GM12878 (cell line): ENCODE measurements at regions not wholly inside any gene's neighbourhood (a gene's known extent, or its start where the extent isn't known, plus 50 kb on each side); places are given as distances from the start of the nearest gene placed in this dataset.

Experiments used
- ATAC-seq: fragments of 200-7000 bp; cut with Tn5 transposase; 3 replicates; pipeline ENCODE4 v1.9.1; 2020; ENCODE audit warnings: mild to moderate bottlenecking, moderate library complexity
- BruUV-seq: library from RNA; stranded (reverse); fragments of 400-500 nt; replicated peaks from 2 replicates; lab custom pipeline; 2021; lab: Mats Ljungman, UMichigan
- CTCF ChIA-PET: fragments of 300-600 bp; sonication (Branson Sonifier 250); formaldehyde crosslinking; extraction: SDS; loops from one replicate; lab custom pipeline; 2021; ENCODE audit warnings: inconsistent platforms; lab: Yijun Ruan, JAX
- POLR2A ChIA-PET: fragments of 350-600 bp; formaldehyde crosslinking; extraction: SDS; loops from one replicate; lab custom pipeline; 2021; ENCODE audit warnings: inconsistent platforms; lab: Charles Lee
- RAD21 ChIA-PET: fragments of 300-600 bp; sonication (Branson Sonifier 250); formaldehyde crosslinking; loops from one replicate; lab custom pipeline; 2023; ENCODE audit warnings: antibody characterized with exemption; ENCODE audit not compliant: unreplicated experiment; lab: Charles Lee
- SMC1A ChIA-PET: fragments of 300-600 bp; sonication (Branson Sonifier 250); formaldehyde crosslinking; loops from one replicate; lab custom pipeline; 2023; ENCODE audit not compliant: unreplicated experiment, uncharacterized antibody; lab: Charles Lee
- DNase-seq: peaks from one replicate; pipeline ENCODE4 v3.0.0-alpha.2; 2011; ENCODE audit warnings: low read depth, low spot score
- FAIRE-seq: peaks from 3 replicates; lab custom pipeline; 2011; peaks lifted over from hg19 to GRCh38; lab: Jason Lieb, UNC
- H2AFZ ChIP-seq: 2 replicates; pipeline ENCODE4 v1.6.0; 2011; ENCODE audit warnings: low read depth, low read length, control low read depth; ENCODE audit not compliant: control insufficient read depth
- H3K27ac ChIP-seq: 2 replicates; pipeline ENCODE4 v1.5.1; 2011; ENCODE audit warnings: control low read depth; ENCODE audit not compliant: control insufficient read depth, insufficient read depth
- H3K27me3 ChIP-seq, 2 experiments: replicated peaks in 1 of 2; 2 replicates each; pipeline versions ENCODE4 v1.6.0 to v1.6.1; 2011; ENCODE audit warnings: low read length in 1 of 2; ENCODE audit not compliant: control insufficient read depth in 2 of 2, insufficient read depth in 2 of 2
- H3K36me3 ChIP-seq, 2 experiments: 2 replicates each; pipeline ENCODE4 v1.5.1; 2011; ENCODE audit warnings: low read length in 1 of 2; ENCODE audit not compliant: control insufficient read depth in 2 of 2, insufficient read depth in 2 of 2
- H3K4me1 ChIP-seq: 2 replicates; pipeline ENCODE4 v1.6.1; 2011; ENCODE audit warnings: mild to moderate bottlenecking, low read length, moderate library complexity, mixed read lengths; ENCODE audit not compliant: control insufficient read depth, insufficient read depth
- H3K4me2 ChIP-seq: 2 replicates; pipeline ENCODE4 v1.6.0; 2011; ENCODE audit warnings: control low read depth; ENCODE audit not compliant: control insufficient read depth, insufficient read depth
- H3K4me3 ChIP-seq: fragments of 200-600 bp; sonication (generic); 2 replicates; pipeline ENCODE4 v1.5.1; 2016
- H3K79me2 ChIP-seq: 2 replicates; pipeline ENCODE4 v1.6.0; 2011; ENCODE audit warnings: low read length; ENCODE audit not compliant: control insufficient read depth, insufficient read depth
- H3K9ac ChIP-seq: 2 replicates; pipeline ENCODE4 v1.8.0; 2011; ENCODE audit warnings: low read length, control low read depth, mixed read lengths; ENCODE audit not compliant: control insufficient read depth, insufficient read depth
- H3K9me3 ChIP-seq: replicated peaks from 3 replicates; pipeline ENCODE4 v1.5.1; 2011; ENCODE audit warnings: mild to moderate bottlenecking, low read length; ENCODE audit not compliant: control insufficient read depth, insufficient read depth
- H4K20me1 ChIP-seq: 2 replicates; pipeline ENCODE4 v1.6.0; 2011; ENCODE audit not compliant: control insufficient read depth, insufficient read depth
- BCL11A ChIP-seq: IDR thresholded peaks from 2 replicates; pipeline ENCODE4 v1.6.1; 2011; ENCODE audit warnings: low read depth, low read length
- CBFB ChIP-seq: IDR thresholded peaks from 2 replicates; pipeline ENCODE4 v1.6.1; 2016; ENCODE audit warnings: antibody characterized with exemption, low read depth
- CEBPB ChIP-seq, 2 experiments: fragments of 150-350 bp in 1 of 2; IDR thresholded peaks; 2 replicates each; pipeline ENCODE4 v1.6.1; 2012 to 2014; ENCODE audit warnings: low read depth in 2 of 2, low read length in 2 of 2, borderline replicate concordance in 1 of 2, inconsistent platforms in 1 of 2
- CHD1 ChIP-seq: IDR thresholded peaks from 2 replicates; pipeline ENCODE4 v1.6.1; 2012; ENCODE audit warnings: low read depth, low read length, improper control_type of control experiment
- FOXK2 ChIP-seq: fragments of 450-650 bp; IDR thresholded peaks from 2 replicates; pipeline ENCODE4 v1.6.1; 2017; ENCODE audit warnings: mild to moderate bottlenecking, moderate library complexity
- KLF5 ChIP-seq: fragments of 450-650 bp; IDR thresholded peaks from 2 replicates; pipeline ENCODE4 v1.6.1; 2014; ENCODE audit warnings: mild to moderate bottlenecking; ENCODE audit not compliant: partially characterized antibody
- MYB ChIP-seq: fragments of 150-350 bp; IDR thresholded peaks from 2 replicates; pipeline ENCODE4 v1.6.1; 2014; ENCODE audit warnings: mild to moderate bottlenecking, low read depth, low read length, borderline replicate concordance
- NFXL1 ChIP-seq: fragments of 450-650 bp; IDR thresholded peaks from 2 replicates; pipeline ENCODE4 v1.6.1; 2017; ENCODE audit warnings: antibody characterized with exemption, mild to moderate bottlenecking, borderline replicate concordance
- NR2C1 ChIP-seq: fragments of 450-650 bp; IDR thresholded peaks from 2 replicates; pipeline ENCODE4 v1.6.1; 2017; ENCODE audit warnings: antibody characterized with exemption, mild to moderate bottlenecking, moderate library complexity
- NRF1 ChIP-seq: conservative IDR thresholded peaks from 2 replicates; pipeline ENCODE4 v1.6.1; 2011; ENCODE audit warnings: mild to moderate bottlenecking, low read depth, low read length, improper control_type of control experiment
- RBBP5 ChIP-seq: fragments of 200-600 bp; sonication (generic); conservative IDR thresholded peaks from 2 replicates; pipeline ENCODE4 v1.6.1; 2016
- RELB ChIP-seq: fragments of 450-650 bp; IDR thresholded peaks from 2 replicates; pipeline ENCODE4 v1.6.1; 2017; ENCODE audit warnings: low read depth, mild to moderate bottlenecking, moderate library complexity
- SIX5 ChIP-seq: IDR thresholded peaks from 2 replicates; pipeline ENCODE4 v1.6.1; 2011; ENCODE audit warnings: mild to moderate bottlenecking, low read depth, low read length, moderate library complexity; ENCODE audit not compliant: severe bottlenecking
- SUZ12 ChIP-seq: fragments of 200-600 bp; sonication (generic); IDR thresholded peaks from one replicate; pipeline ENCODE4 v1.6.1; 2018; ENCODE audit warnings: antibody characterized with exemption, mild to moderate bottlenecking; ENCODE audit not compliant: unreplicated experiment
- YY1 ChIP-seq: IDR thresholded peaks from 2 replicates; pipeline ENCODE4 v1.6.1; 2011; ENCODE audit warnings: low read depth, mild to moderate bottlenecking, low read length
- ZNF207 ChIP-seq: fragments of 450-650 bp; IDR thresholded peaks from 2 replicates; pipeline ENCODE4 v1.6.1; 2014; ENCODE audit warnings: antibody characterized with exemption, mild to moderate bottlenecking, borderline replicate concordance
- ZNF274 ChIP-seq: IDR thresholded peaks from one replicate; pipeline ENCODE4 v1.8.0; 2011; ENCODE audit not compliant: insufficient read length, insufficient read depth
- WGBS: methylation state at CpG from one replicate; pipeline ENCODE4 v1.1.6; 2016; ENCODE audit warnings: low lambda C conversion rate; ENCODE audit not compliant: insufficient replicate concordance, insufficient coverage; ENCODE audit errors: missing lambda C conversion rate; 5-methylcytosine and 5-hydroxymethylcytosine counted together
- in situ Hi-C: fragments of 300-500 bp; cut with MboI; formaldehyde crosslinking; loops from 9 replicates; pipeline ENCODE4 v1.14.3; 2018; ENCODE audit warnings: mixed read lengths
- intact Hi-C: fragments of 100-400 bp; cut with micrococcal nuclease; formaldehyde crosslinking; loops from one replicate; pipeline ENCODE4 v1.14.2; 2022; ENCODE audit not compliant: unreplicated experiment
- TF ChIP-seq, protein P1 (sequence below): IDR thresholded peaks from 2 replicates; pipeline ENCODE4 v1.6.1; 2012; ENCODE audit warnings: low read length, inconsistent platforms
- TF ChIP-seq, protein P2 (sequence below): fragments of 150-350 bp; IDR thresholded peaks from 2 replicates; pipeline ENCODE4 v1.6.1; 2014; ENCODE audit warnings: mild to moderate bottlenecking, low read depth, low read length
- TF ChIP-seq, protein P3 (sequence below): IDR thresholded peaks from 2 replicates; pipeline ENCODE4 v1.6.1; 2012; ENCODE audit warnings: low read depth, low read length, improper control_type of control experiment

GRCh38 chr18:43531438-43531837, 254.1 kb upstream of the SYT4 start (continued):
- TF ChIP-seq RELB: no peak
- no peak for TF ChIP-seq MYB
- no peak for TF ChIP-seq KLF5

DNA sequence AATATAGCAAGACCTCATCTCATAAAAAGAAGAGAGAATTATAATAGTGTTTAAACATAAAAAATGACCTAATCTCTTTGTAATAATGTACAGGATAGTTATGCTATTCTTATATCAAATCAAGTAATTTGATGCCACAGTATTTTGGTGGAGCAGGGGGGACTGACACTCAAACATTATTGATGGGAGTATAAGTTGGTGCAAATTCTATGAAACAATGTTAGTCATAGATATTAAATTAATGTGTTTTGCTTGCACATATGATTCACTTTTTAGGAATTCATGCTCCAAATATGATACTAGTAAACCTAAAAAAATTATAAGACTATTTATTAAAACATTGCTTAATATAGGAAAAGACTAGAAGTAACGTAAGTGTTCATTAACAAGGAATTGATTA, 256.1 kb upstream of the SYT4 start:
- ATAC-seq (no peak), FAIRE-seq (no peak), DNase-seq (no peak)
- intact Hi-C loops: no loop called here
- POLR2A ChIA-PET: no interaction called here
- CTCF ChIA-PET: no interaction called here
- in situ Hi-C loops: no loop called here
- Histone ChIP-seq H2AFZ (no peak overlapping the region), H3K9ac (no peak overlapping the region), H4K20me1 (no peaks in the 10 kb centered on the region), H3K36me3 (no peaks in the 10 kb centered on the region), H3K4me2 (no peak overlapping the region), H3K9me3 (no peaks in the 10 kb centered on the region), H3K27me3 (no peaks in the 10 kb centered on the region), H3K79me2 (no peaks in the 10 kb centered on the region), H3K4me1 (no peaks in the 10 kb centered on the region), H3K4me3 (no peak overlapping the region), H3K27ac (no peak overlapping the region)
- BruUV-seq: no TSS peak
- WGBS: 75% methylated on average over 1 of the region's 1 CpG
- RAD21 ChIA-PET: no interaction called here
- TF ChIP-seq RBBP5 (no peak), ZNF207 (no peak), ZNF274 (no peak), NRF1 (no peak), FOXK2 (no peak), SIX5 (no peak), CBFB (no peak), BCL11A (no peak), NR2C1 (no peak), SUZ12 (no peak), YY1 (no peak), NFXL1 (no peak), CEBPB (IDR thresholded peaks at IDR 0.05; ENCODE audit: borderline replicate concordance in 1 of 2, low read depth in 2 of 2, low read length in 2 of 2) (no peak), CHD1 (no peak)
- TF ChIP-seq, protein P1, sequence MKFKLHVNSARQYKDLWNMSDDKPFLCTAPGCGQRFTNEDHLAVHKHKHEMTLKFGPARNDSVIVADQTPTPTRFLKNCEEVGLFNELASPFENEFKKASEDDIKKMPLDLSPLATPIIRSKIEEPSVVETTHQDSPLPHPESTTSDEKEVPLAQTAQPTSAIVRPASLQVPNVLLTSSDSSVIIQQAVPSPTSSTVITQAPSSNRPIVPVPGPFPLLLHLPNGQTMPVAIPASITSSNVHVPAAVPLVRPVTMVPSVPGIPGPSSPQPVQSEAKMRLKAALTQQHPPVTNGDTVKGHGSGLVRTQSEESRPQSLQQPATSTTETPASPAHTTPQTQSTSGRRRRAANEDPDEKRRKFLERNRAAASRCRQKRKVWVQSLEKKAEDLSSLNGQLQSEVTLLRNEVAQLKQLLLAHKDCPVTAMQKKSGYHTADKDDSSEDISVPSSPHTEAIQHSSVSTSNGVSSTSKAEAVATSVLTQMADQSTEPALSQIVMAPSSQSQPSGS: no peak
- TF ChIP-seq, protein P2, sequence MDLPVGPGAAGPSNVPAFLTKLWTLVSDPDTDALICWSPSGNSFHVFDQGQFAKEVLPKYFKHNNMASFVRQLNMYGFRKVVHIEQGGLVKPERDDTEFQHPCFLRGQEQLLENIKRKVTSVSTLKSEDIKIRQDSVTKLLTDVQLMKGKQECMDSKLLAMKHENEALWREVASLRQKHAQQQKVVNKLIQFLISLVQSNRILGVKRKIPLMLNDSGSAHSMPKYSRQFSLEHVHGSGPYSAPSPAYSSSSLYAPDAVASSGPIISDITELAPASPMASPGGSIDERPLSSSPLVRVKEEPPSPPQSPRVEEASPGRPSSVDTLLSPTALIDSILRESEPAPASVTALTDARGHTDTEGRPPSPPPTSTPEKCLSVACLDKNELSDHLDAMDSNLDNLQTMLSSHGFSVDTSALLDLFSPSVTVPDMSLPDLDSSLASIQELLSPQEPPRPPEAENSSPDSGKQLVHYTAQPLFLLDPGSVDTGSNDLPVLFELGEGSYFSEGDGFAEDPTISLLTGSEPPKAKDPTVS: no peak
- TF ChIP-seq, protein P3, sequence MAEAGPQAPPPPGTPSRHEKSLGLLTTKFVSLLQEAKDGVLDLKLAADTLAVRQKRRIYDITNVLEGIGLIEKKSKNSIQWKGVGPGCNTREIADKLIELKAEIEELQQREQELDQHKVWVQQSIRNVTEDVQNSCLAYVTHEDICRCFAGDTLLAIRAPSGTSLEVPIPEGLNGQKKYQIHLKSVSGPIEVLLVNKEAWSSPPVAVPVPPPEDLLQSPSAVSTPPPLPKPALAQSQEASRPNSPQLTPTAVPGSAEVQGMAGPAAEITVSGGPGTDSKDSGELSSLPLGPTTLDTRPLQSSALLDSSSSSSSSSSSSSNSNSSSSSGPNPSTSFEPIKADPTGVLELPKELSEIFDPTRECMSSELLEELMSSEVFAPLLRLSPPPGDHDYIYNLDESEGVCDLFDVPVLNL: no peak
- SMC1A ChIA-PET: interaction anchor here (1.1 kb wide), 1 partner anchor 86 kb away, joined by 3 read pairs; no protein-coding TSS in a partner anchor
